Breast epithelium (tissue), 4 donors: ENCODE measurements at regions not wholly inside any gene's neighbourhood (a gene's known extent, or its start where the extent isn't known, plus 50 kb on each side); places are given as distances from the start of the nearest gene placed in this dataset.

Source experiments
- DNase-seq, 2 donors: peaks; one replicate each; pipeline ENCODE4 v3.0.0-alpha.2; 2019; ENCODE audit warnings: low spot score in 2 of 2
- H3K27ac ChIP-seq, 2 donors: fragments of 200-600 bp; sonication (generic) in 1 of 2; one replicate each; pipeline ENCODE4 v1.5.1; 2016 to 2019; ENCODE audit warnings: mild to moderate bottlenecking in 1 of 2
- H3K27me3 ChIP-seq, 2 donors: fragments of 200-600 bp; sonication (generic) in 1 of 2; one replicate each; pipeline versions ENCODE4 v1.5.1 to v1.6.0; 2017 to 2019; ENCODE audit warnings: control low read depth in 1 of 2, mild to moderate bottlenecking in 1 of 2
- H3K36me3 ChIP-seq: fragments of 200-600 bp; one replicate; pipeline ENCODE4 v1.5.1; 2019
- H3K4me1 ChIP-seq, 2 donors: fragments of 200-600 bp; sonication (generic); one replicate each; pipeline ENCODE4 v1.5.1; 2016 to 2019; ENCODE audit warnings: control low read depth in 1 of 2
- H3K4me3 ChIP-seq, 3 donors: fragments of 200-600 bp; sonication (generic); 1 replicate in 2 of 3; 2 replicates in 1 of 3; pipeline ENCODE4 v1.5.1; 2016 to 2019; ENCODE audit warnings: mild to moderate bottlenecking in 3 of 3, moderate library complexity in 2 of 3
- H3K9me3 ChIP-seq, 2 donors: fragments of 200-600 bp; sonication (generic) in 1 of 2; one replicate each; pipeline ENCODE4 v1.5.1; 2016 to 2019; ENCODE audit warnings: control low read depth in 1 of 2
- CTCF ChIP-seq, 3 donors: fragments of 450-650 bp; IDR thresholded peaks; one replicate each; pipeline ENCODE4 v1.5.1; 2016 to 2017; ENCODE audit warnings: antibody characterized with exemption in 3 of 3, mild to moderate bottlenecking in 3 of 3, moderate library complexity in 3 of 3
- POLR2A ChIP-seq: fragments of 450-650 bp; IDR thresholded peaks from one replicate; pipeline ENCODE4 v1.6.1; 2016; ENCODE audit warnings: antibody characterized with exemption, mild to moderate bottlenecking, moderate library complexity
- POLR2AphosphoS5 ChIP-seq, 3 donors: sonication (generic); formaldehyde crosslinking; IDR thresholded peaks; one replicate each; pipeline ENCODE4 v1.6.1; 2017; ENCODE audit warnings: antibody characterized with exemption in 3 of 3
- intact Hi-C: fragments of 100-400 bp; cut with DNase I; formaldehyde crosslinking; loops from one replicate; pipeline ENCODE4 v1.15.1; 2023; ENCODE audit warnings: low total_unique reads

GRCh38 chr20:22740829-22741228 is 156.5 kb upstream of the FOXA2 start:
- Histone ChIP-seq H3K27me3 (no peaks in the 10 kb centered on the region), H3K4me3 (no peak overlapping the region), H3K36me3 (no peaks in the 10 kb centered on the region), H3K9me3 (no peaks in the 10 kb centered on the region), H3K4me1 (no peaks in the 10 kb centered on the region), H3K27ac (no peak overlapping the region)
- intact Hi-C loops = no loop called here
- no peak for DNase-seq
- TF ChIP-seq POLR2AphosphoS5 (IDR thresholded peaks at IDR 0.05) = no peak
- no peak for TF ChIP-seq CTCF (IDR thresholded peaks at IDR 0.05)
- TF ChIP-seq POLR2A = no peak

- intact Hi-C loops = no loop called here
- no peaks in the 10 kb centered on the region for H3K4me1 ChIP-seq
- no peaks in the 10 kb centered on the region for H3K9me3 ChIP-seq
These were observed 160.2 kb upstream of the FOXA2 start for GRCh38 chr20:22744341-22745193.

GRCh38 chr20:22745194-22745500 is 160.8 kb upstream of the FOXA2 start:
- H3K27me3 ChIP-seq = no peaks in the 10 kb centered on the region
- H3K4me1 ChIP-seq = no peaks in the 10 kb centered on the region
- H3K36me3 ChIP-seq = no peaks in the 10 kb centered on the region
- no peak overlapping the region for H3K27ac ChIP-seq
- no peaks in the 10 kb centered on the region for H3K9me3 ChIP-seq
- TF ChIP-seq POLR2AphosphoS5 (IDR thresholded peaks at IDR 0.05) (no peak), CTCF (IDR thresholded peaks at IDR 0.05) (no peak), POLR2A (no peak)
- no peak for DNase-seq
- no peak overlapping the region for H3K4me3 ChIP-seq
- intact Hi-C loops = no loop called here

More at GRCh38 chr20:22744341-22745193, 160.2 kb upstream of the FOXA2 start:
- Histone ChIP-seq H3K27me3 (no peaks in the 10 kb centered on the region), H3K36me3 (no peaks in the 10 kb centered on the region), H3K27ac (no peak overlapping the region), H3K4me3 (no peak overlapping the region)
- TF ChIP-seq POLR2AphosphoS5 (IDR thresholded peaks at IDR 0.05) (no peak), CTCF (IDR thresholded peaks at IDR 0.05) (no peak), POLR2A (no peak)
- no peak for DNase-seq

- no peaks in the 10 kb centered on the region for H3K36me3 ChIP-seq
- intact Hi-C loops = no loop called here
- H3K4me3 ChIP-seq = no peak overlapping the region
- no peaks in the 10 kb centered on the region for H3K4me1 ChIP-seq
- no peaks in the 10 kb centered on the region for H3K27me3 ChIP-seq
- no peaks in the 10 kb centered on the region for H3K9me3 ChIP-seq
- TF ChIP-seq CTCF (IDR thresholded peaks at IDR 0.05) (no peak), POLR2AphosphoS5 (IDR thresholded peaks at IDR 0.05) (no peak), POLR2A (no peak)
- DNase-seq = no peak
- H3K27ac ChIP-seq = no peak overlapping the region
These were observed 162.6 kb upstream of the FOXA2 start for GRCh38 chr20:22746957-22747356.

- H3K27me3 ChIP-seq = no peaks in the 10 kb centered on the region
- no peak for DNase-seq
- H3K9me3 ChIP-seq = no peaks in the 10 kb centered on the region
- TF ChIP-seq POLR2AphosphoS5 (IDR thresholded peaks at IDR 0.05) (no peak), POLR2A (no peak), CTCF (IDR thresholded peaks at IDR 0.05) (no peak)
- no peaks in the 10 kb centered on the region for H3K4me1 ChIP-seq
- H3K4me3 ChIP-seq = no peak overlapping the region
- H3K36me3 ChIP-seq = no peaks in the 10 kb centered on the region
- no peak overlapping the region for H3K27ac ChIP-seq
- intact Hi-C loops = no loop called here
These were observed 168.0 kb upstream of the FOXA2 start for GRCh38 chr20:22752324-22752723.
